ENCODE measurements at regions not wholly inside any gene's neighbourhood (a gene's known extent, or its start where the extent isn't known, plus 50 kb on each side); places are given as distances from the start of the nearest gene placed in this dataset.
A peak's percentile ranks its signal among the peaks of the same experiment; 100 is the strongest.

GRCh38 chr11:121829159-121829643, 286.8 kb downstream of the BLID start:
- Histone ChIP-seq H3K36me3 (no peaks in the 10 kb centered on the region), H3K27ac (peak overlapping the region in 8 of 12 donors; percentile 3 to 69 (median 54)), H3K9me3 (peaks cover 0 to 30% (median 19%) of the 10 kb centered on the region in 12 donors), H3K4me3 (no peak overlapping the region), H3K27me3 (no peaks in the 10 kb centered on the region), H3K4me1 (peaks cover 0 to 8% (median 0%) of the 10 kb centered on the region in 12 donors)
- DNase-seq (peak in 3 of 5 donors; percentile 15 to 48 (median 29)), ATAC-seq (peak; percentile 93 to 98 (median 98))
- no peak for TF ChIP-seq CTCF (IDR thresholded peaks at IDR 0.05)
- TF ChIP-seq POLR2A (IDR thresholded peaks at IDR 0.05) = no peak
- intact Hi-C loops (cut with DNase I) = no loop called here
- WGBS, 4 donors = 14 to 29% (median 20%) methylated on average over 2 of the region's 2 CpGs

GRCh38 chr11:121814962-121815361, 301.1 kb downstream of the BLID start:
- DNase-seq (no peak), ATAC-seq (peak in 1 of 4 donors; percentile 56)
- H3K27ac ChIP-seq = no peak overlapping the region
- H3K27me3 ChIP-seq = no peaks in the 10 kb centered on the region
- no peaks in the 10 kb centered on the region for H3K36me3 ChIP-seq
- no peak overlapping the region for H3K4me3 ChIP-seq
- intact Hi-C loops (cut with DNase I) = no loop called here
- WGBS, 4 donors = 86 to 94% (median 88%) methylated on average over 1 of the region's 1 CpG
- TF ChIP-seq CTCF (IDR thresholded peaks at IDR 0.05) (no peak), POLR2A (IDR thresholded peaks at IDR 0.05) (no peak)
- H3K9me3 ChIP-seq = peaks cover 0 to 49% (median 16%) of the 10 kb centered on the region in 12 donors
- no peaks in the 10 kb centered on the region for H3K4me1 ChIP-seq

- no peaks in the 10 kb centered on the region for H3K27me3 ChIP-seq
- ATAC-seq (no peak), DNase-seq (no peak)
- no peak overlapping the region for H3K4me3 ChIP-seq
- TF ChIP-seq POLR2A (IDR thresholded peaks at IDR 0.05) (no peak), CTCF (IDR thresholded peaks at IDR 0.05) (no peak)
- H3K9me3 ChIP-seq = peaks cover 0 to 49% (median 16%) of the 10 kb centered on the region in 12 donors
- no peaks in the 10 kb centered on the region for H3K36me3 ChIP-seq
- intact Hi-C loops (cut with DNase I) = no loop called here
- no peak overlapping the region for H3K27ac ChIP-seq
- no peaks in the 10 kb centered on the region for H3K4me1 ChIP-seq
Observed at GRCh38 chr11:121814296-121814695, 301.7 kb downstream of the BLID start.

- H3K4me1 ChIP-seq = no peaks in the 10 kb centered on the region
- WGBS, 4 donors = 66 to 72% (median 70%) methylated on average over 4 of the region's 4 CpGs
- DNase-seq (no peak), ATAC-seq (no peak)
- no peak overlapping the region for H3K4me3 ChIP-seq
- no peaks in the 10 kb centered on the region for H3K36me3 ChIP-seq
- TF ChIP-seq POLR2A (IDR thresholded peaks at IDR 0.05) (no peak), CTCF (IDR thresholded peaks at IDR 0.05) (no peak)
- no peaks in the 10 kb centered on the region for H3K27me3 ChIP-seq
- peaks cover 0 to 32% (median 14%) of the 10 kb centered on the region in 12 donors for H3K9me3 ChIP-seq
- peak overlapping the region in 2 of 12 donors; percentile 46 to 69 for H3K27ac ChIP-seq
- intact Hi-C loops (cut with DNase I) = no loop called here
Observed at GRCh38 chr11:121810291-121810690, 305.7 kb downstream of the BLID start.
